Nephron progenitor cell (in vitro differentiated cells): ENCODE measurements at regions not wholly inside any gene's neighbourhood (a gene's known extent, or its start where the extent isn't known, plus 50 kb on each side); places are given as distances from the start of the nearest gene placed in this dataset.

ENCODE experiments used
- DNase-seq: peaks from one replicate; pipeline ENCODE4 v3.0.0; 2021
- H3K27ac Mint-ChIP-seq: 2 replicates; pipeline ENCODE4 v1.8.0; 2021; ENCODE audit warnings: mild to moderate bottlenecking, moderate library complexity, mixed read lengths
- H3K27me3 Mint-ChIP-seq: 2 replicates; pipeline ENCODE4 v1.8.0; 2021; ENCODE audit warnings: mild to moderate bottlenecking, low read depth, mixed read lengths; ENCODE audit not compliant: poor library complexity
- H3K36me3 Mint-ChIP-seq: 2 replicates; pipeline ENCODE4 v1.8.0; 2021; ENCODE audit warnings: low read depth, mixed read lengths
- H3K4me1 Mint-ChIP-seq: 2 replicates; pipeline ENCODE4 v1.8.0; 2021; ENCODE audit warnings: mixed read lengths
- H3K4me3 Mint-ChIP-seq: 2 replicates; pipeline ENCODE4 v1.8.0; 2021; ENCODE audit warnings: mild to moderate bottlenecking, moderate library complexity, mixed read lengths
- H3K9me3 Mint-ChIP-seq: 2 replicates; pipeline ENCODE4 v1.8.0; 2021; ENCODE audit warnings: mild to moderate bottlenecking, moderate library complexity, mixed read lengths
- CTCF ChIP-seq: fragments of 200-600 bp; sonication (generic); IDR thresholded peaks from 2 replicates; pipeline ENCODE4 v1.5.0; 2021; ENCODE audit warnings: antibody characterized with exemption

GRCh38 chr6:93081901-93082300 is 337.5 kb downstream of the EPHA7 start:
- Mint-ChIP-seq H3K9me3 (no peaks in the 10 kb centered on the region), H3K36me3 (no peaks in the 10 kb centered on the region), H3K4me1 (peaks cover 38% of the 10 kb centered on the region), H3K27ac (no peak overlapping the region), H3K27me3 (no peaks in the 10 kb centered on the region), H3K4me3 (no peak overlapping the region)
- DNase-seq, result no peak
- TF ChIP-seq CTCF, result no peak

GRCh38 chr6:93079061-93079460 is 340.3 kb downstream of the EPHA7 start:
- H3K27me3 Mint-ChIP-seq, result no peaks in the 10 kb centered on the region
- DNase-seq, result no peak
- H3K4me3 Mint-ChIP-seq, result no peak overlapping the region
- no peak for TF ChIP-seq CTCF
- H3K36me3 Mint-ChIP-seq, result peaks cover under 1% of the 10 kb centered on the region
- H3K9me3 Mint-ChIP-seq, result peaks cover 11% of the 10 kb centered on the region
- H3K4me1 Mint-ChIP-seq, result peaks cover 24% of the 10 kb centered on the region
- no peak overlapping the region for H3K27ac Mint-ChIP-seq

DNA sequence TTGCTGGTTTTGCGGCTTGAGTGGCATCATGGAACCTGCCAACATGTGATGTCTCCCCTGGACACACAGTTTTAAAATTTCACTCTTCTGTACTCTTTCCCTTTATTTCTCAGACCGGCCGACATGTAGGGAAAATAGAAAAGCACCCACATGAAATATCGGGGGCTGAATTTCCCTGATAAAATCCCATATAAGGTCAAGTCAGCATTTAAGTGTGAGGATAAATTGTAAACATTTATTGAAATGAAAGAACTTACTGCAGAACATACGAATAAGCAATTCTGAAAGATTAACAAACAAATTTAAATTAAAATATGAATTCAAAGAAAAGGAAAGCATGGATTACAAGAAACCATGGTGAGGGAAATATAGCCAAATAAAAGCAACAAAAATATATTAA is 345.5 kb downstream of the EPHA7 start:
- no peak for DNase-seq

DNA sequence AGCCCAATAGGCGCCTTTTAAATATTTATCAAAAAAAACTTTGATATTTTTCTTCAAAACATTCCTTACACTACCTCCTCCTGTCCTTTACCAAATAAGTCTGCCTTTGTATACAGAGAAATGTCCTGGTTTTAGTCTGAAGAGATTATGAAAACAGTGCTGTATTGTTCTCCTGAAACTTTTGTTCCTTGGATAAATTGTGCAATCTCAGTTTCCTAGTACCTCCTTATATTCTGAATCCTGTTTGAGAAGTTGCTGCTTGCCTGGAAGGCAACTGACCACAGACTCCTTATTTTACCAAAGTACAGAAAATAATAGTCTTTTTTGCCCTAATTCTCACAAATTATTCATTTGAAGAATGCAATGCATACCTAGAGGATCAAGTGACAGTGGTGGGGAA is 349.5 kb downstream of the EPHA7 start:
- peak overlapping the region; percentile 89 for H3K27ac Mint-ChIP-seq
- H3K9me3 Mint-ChIP-seq, result peaks cover 20% of the 10 kb centered on the region
- H3K4me1 Mint-ChIP-seq, result no peaks in the 10 kb centered on the region
- no peaks in the 10 kb centered on the region for H3K27me3 Mint-ChIP-seq
- H3K36me3 Mint-ChIP-seq, result peaks cover 7% of the 10 kb centered on the region
- DNase-seq, result no peak
- H3K4me3 Mint-ChIP-seq, result no peak overlapping the region
- TF ChIP-seq CTCF, result no peak

More for the DNA sequence above, 345.5 kb downstream of the EPHA7 start:
- no peaks in the 10 kb centered on the region for H3K4me1 Mint-ChIP-seq
- H3K27ac Mint-ChIP-seq, result no peak overlapping the region
- TF ChIP-seq CTCF, result no peak
- H3K27me3 Mint-ChIP-seq, result no peaks in the 10 kb centered on the region
- peaks cover 7% of the 10 kb centered on the region for H3K36me3 Mint-ChIP-seq
- peaks cover 27% of the 10 kb centered on the region for H3K9me3 Mint-ChIP-seq
- no peak overlapping the region for H3K4me3 Mint-ChIP-seq

- no peaks in the 10 kb centered on the region for H3K9me3 Mint-ChIP-seq
- H3K4me1 Mint-ChIP-seq, result no peaks in the 10 kb centered on the region
- no peaks in the 10 kb centered on the region for H3K36me3 Mint-ChIP-seq
- no peak for DNase-seq
- no peak for TF ChIP-seq CTCF
- no peak overlapping the region for H3K27ac Mint-ChIP-seq
- H3K27me3 Mint-ChIP-seq, result peaks cover 3% of the 10 kb centered on the region
- H3K4me3 Mint-ChIP-seq, result no peak overlapping the region
Measured at GRCh38 chr6:93059911-93060310, 359.4 kb downstream of the EPHA7 start.

GRCh38 chr6:93057584-93057983 is 361.8 kb downstream of the EPHA7 start:
- H3K36me3 Mint-ChIP-seq, result no peaks in the 10 kb centered on the region
- H3K27ac Mint-ChIP-seq, result no peak overlapping the region
- no peak overlapping the region for H3K4me3 Mint-ChIP-seq
- TF ChIP-seq CTCF, result no peak
- H3K4me1 Mint-ChIP-seq, result no peaks in the 10 kb centered on the region
- no peak for DNase-seq
- peaks cover 3% of the 10 kb centered on the region for H3K27me3 Mint-ChIP-seq
- no peaks in the 10 kb centered on the region for H3K9me3 Mint-ChIP-seq
